H9 (cell line): ENCODE measurements at regions not wholly inside any gene's neighbourhood (a gene's known extent, or its start where the extent isn't known, plus 50 kb on each side); places are given as distances from the start of the nearest gene placed in this dataset.

Experiments
- DNase-seq: peaks from one replicate; pipeline ENCODE4 v3.0.0-alpha.2; 2017
- H2AFZ ChIP-seq: one replicate; pipeline ENCODE4 v1.6.1; 2013; ENCODE audit warnings: mild to moderate bottlenecking, low read length, control low read depth, moderate library complexity
- H2AK5ac ChIP-seq: 2 replicates; pipeline ENCODE4 v1.6.1; 2013; ENCODE audit warnings: low read length, control low read depth, mixed read lengths; ENCODE audit not compliant: insufficient read length
- H2BK120ac ChIP-seq: one replicate; pipeline ENCODE4 v1.6.1; 2013; ENCODE audit warnings: low read depth, mild to moderate bottlenecking, low read length, control low read depth, inconsistent platforms; ENCODE audit not compliant: poor library complexity, severe bottlenecking
- H2BK12ac ChIP-seq: 2 replicates; pipeline ENCODE4 v1.6.1; 2013; ENCODE audit warnings: low read length, control low read depth, mixed read lengths, low read depth; ENCODE audit not compliant: insufficient read length
- H2BK15ac ChIP-seq: 2 replicates; pipeline ENCODE4 v1.6.1; 2013; ENCODE audit warnings: low read depth, low read length, control low read depth
- H2BK20ac ChIP-seq: one replicate; pipeline ENCODE4 v1.6.1; 2013; ENCODE audit warnings: low read depth, mild to moderate bottlenecking, low read length, control low read depth, inconsistent platforms; ENCODE audit not compliant: poor library complexity, severe bottlenecking
- H2BK5ac ChIP-seq: 2 replicates; pipeline ENCODE4 v1.6.1; 2013; ENCODE audit warnings: low read length, control low read depth, mixed read lengths; ENCODE audit not compliant: insufficient read length
- H3K14ac ChIP-seq: 2 replicates; pipeline ENCODE4 v1.6.1; 2013; ENCODE audit warnings: low read length, control low read depth; ENCODE audit not compliant: insufficient read depth
- H3K18ac ChIP-seq: 2 replicates; pipeline ENCODE4 v1.6.1; 2013; ENCODE audit warnings: low read depth, mild to moderate bottlenecking, mixed read lengths, low read length, control low read depth; ENCODE audit not compliant: insufficient read length
- H3K23ac ChIP-seq: 2 replicates; pipeline ENCODE4 v1.6.1; 2013; ENCODE audit warnings: low read length, control low read depth, mixed read lengths, low read depth; ENCODE audit not compliant: insufficient read length
- H3K23me2 ChIP-seq: 2 replicates; pipeline ENCODE4 v1.6.1; 2013; ENCODE audit warnings: low read depth, mild to moderate bottlenecking, mixed read lengths, low read length, control low read depth; ENCODE audit not compliant: insufficient read length, poor library complexity, severe bottlenecking
- H3K27ac ChIP-seq: 2 replicates; pipeline ENCODE4 v1.5.1; 2013; ENCODE audit warnings: low read length, control low read depth, mixed read lengths, low read depth; ENCODE audit not compliant: insufficient read length
- H3K27me3 ChIP-seq: 2 replicates; pipeline ENCODE4 v1.6.1; 2013; ENCODE audit warnings: low read length, control low read depth, inconsistent platforms; ENCODE audit not compliant: insufficient read depth
- H3K4ac ChIP-seq: 2 replicates; pipeline ENCODE4 v1.6.1; 2013; ENCODE audit warnings: low read depth, mild to moderate bottlenecking, control low read depth, inconsistent platforms, low read length, moderate library complexity
- H3K4me1 ChIP-seq: 2 replicates; pipeline ENCODE4 v1.6.1; 2013; ENCODE audit warnings: low read length, control low read depth, inconsistent platforms; ENCODE audit not compliant: insufficient read depth
- H3K4me2 ChIP-seq: 2 replicates; pipeline ENCODE4 v1.6.1; 2013; ENCODE audit warnings: low read length, control low read depth, mixed read lengths; ENCODE audit not compliant: insufficient read length, insufficient read depth
- H3K56ac ChIP-seq: 2 replicates; pipeline ENCODE4 v1.6.1; 2013; ENCODE audit warnings: low read depth, mild to moderate bottlenecking, mixed read lengths, low read length, control low read depth; ENCODE audit not compliant: insufficient read length
- H3K79me1 ChIP-seq: 2 replicates; pipeline ENCODE4 v1.6.1; 2013; ENCODE audit warnings: low read depth, mild to moderate bottlenecking, moderate library complexity, low read length, control low read depth, inconsistent platforms; ENCODE audit not compliant: insufficient read depth, poor library complexity, severe bottlenecking
- H3K79me2 ChIP-seq: 2 replicates; pipeline ENCODE4 v1.6.1; 2013; ENCODE audit warnings: low read length, control low read depth, inconsistent platforms; ENCODE audit not compliant: insufficient read depth
- H3K9ac ChIP-seq: 2 replicates; pipeline ENCODE4 v1.6.1; 2013; ENCODE audit warnings: low read length, control low read depth, mixed read lengths; ENCODE audit not compliant: insufficient read length; ENCODE audit errors: extremely low read depth
- H3K9me3 ChIP-seq: one replicate; pipeline ENCODE4 v1.6.1; 2013; ENCODE audit warnings: low read depth, low read length, inconsistent platforms; ENCODE audit not compliant: control insufficient read depth
- H3T11ph ChIP-seq: one replicate; pipeline ENCODE4 v1.6.1; 2013; ENCODE audit warnings: mild to moderate bottlenecking, low read length, control low read depth, inconsistent platforms
- H4K20me1 ChIP-seq: one replicate; pipeline ENCODE4 v1.6.1; 2013; ENCODE audit not compliant: control insufficient read depth, insufficient read length, insufficient read depth
- H4K5ac ChIP-seq: 2 replicates; pipeline ENCODE4 v1.6.1; 2013; ENCODE audit warnings: low read depth, mild to moderate bottlenecking, mixed read lengths, low read length, control low read depth; ENCODE audit not compliant: insufficient read length
- H4K8ac ChIP-seq: replicated peaks from 2 replicates; pipeline ENCODE4 v1.6.1; 2013; ENCODE audit warnings: low read length, control low read depth, mixed read lengths, low read depth; ENCODE audit not compliant: insufficient read length
- H4K91ac ChIP-seq: 2 replicates; pipeline ENCODE4 v1.6.1; 2013; ENCODE audit warnings: low read depth, mild to moderate bottlenecking, moderate library complexity, mixed read lengths, low read length, control low read depth; ENCODE audit not compliant: insufficient read length
- H3K27ac Mint-ChIP-seq, 3 experiments: 2 replicates in 2 of 3; 3 replicates in 1 of 3; pipeline ENCODE4 v1.8.0; 2020 to 2021; ENCODE audit warnings: mixed read lengths in 3 of 3, mild to moderate bottlenecking in 1 of 3, moderate library complexity in 1 of 3
- H3K27me3 Mint-ChIP-seq: 2 replicates; pipeline ENCODE4 v1.8.0; 2021; ENCODE audit warnings: low read depth, mild to moderate bottlenecking, moderate library complexity, mixed read lengths
- H3K36me3 Mint-ChIP-seq, 3 experiments: 2 replicates in 2 of 3; 3 replicates in 1 of 3; pipeline ENCODE4 v1.8.0; 2020 to 2021; ENCODE audit warnings: low read depth in 3 of 3, mixed read lengths in 3 of 3; ENCODE audit not compliant: insufficient read depth in 1 of 3
- H3K4me1 Mint-ChIP-seq, 2 experiments: 2 replicates each; pipeline ENCODE4 v1.8.0; 2020; ENCODE audit warnings: mixed read lengths in 2 of 2
- H3K4me3 Mint-ChIP-seq, 2 experiments: 2 replicates in 1 of 2; 3 replicates in 1 of 2; pipeline ENCODE4 v1.8.0; 2020 to 2021; ENCODE audit warnings: mild to moderate bottlenecking in 2 of 2, mixed read lengths in 2 of 2, moderate library complexity in 1 of 2
- H3K9me3 Mint-ChIP-seq, 2 experiments: 2 replicates in 1 of 2; 3 replicates in 1 of 2; pipeline ENCODE4 v1.8.0; 2020; ENCODE audit warnings: mild to moderate bottlenecking in 2 of 2, mixed read lengths in 2 of 2, moderate library complexity in 1 of 2
- WGBS: extraction: QIAGEN DNeasy Blood & Tissue Kit; methylation state at CpG from one replicate; pipeline ENCODE4 v1.1.7; 2013; ENCODE audit warnings: missing lambda C conversion rate, low lambda C conversion rate, mixed read lengths; ENCODE audit not compliant: insufficient read length; ENCODE audit errors: extremely low coverage; 5-methylcytosine and 5-hydroxymethylcytosine counted together
- TF ChIP-seq, protein P1 (sequence below): fragments of 200-600 bp; sonication (generic); conservative IDR thresholded peaks from 3 replicates; pipeline ENCODE4 v1.8.0; 2021; ENCODE audit warnings: antibody characterized with exemption, mild to moderate bottlenecking

DNA sequence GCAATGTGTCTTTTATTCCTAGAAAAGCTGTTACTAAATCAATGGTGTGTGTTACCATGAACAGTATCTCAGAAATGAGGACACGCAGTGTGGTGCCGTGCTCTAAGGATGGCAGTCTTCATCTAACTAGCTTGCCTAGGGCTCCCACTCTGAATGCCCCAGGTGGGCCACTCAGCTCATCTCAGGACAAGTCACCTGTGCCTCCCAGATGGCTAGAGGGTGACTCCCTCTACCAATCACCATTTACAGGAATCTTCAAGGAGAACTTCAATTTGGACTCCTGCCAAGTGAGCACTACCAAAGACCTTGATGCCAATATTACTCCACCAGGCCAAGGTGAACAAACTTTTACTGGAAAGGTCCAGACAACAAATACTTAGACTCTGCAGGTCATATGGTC, 202.8 kb upstream of the FOXQ1 start:
- no peak overlapping the region for H3K4me2 ChIP-seq
- H3K56ac ChIP-seq, result no peak overlapping the region
- H3K18ac ChIP-seq, result no peak overlapping the region
- H3K9me3 Mint-ChIP-seq, result peaks cover 21 to 25% of the 10 kb centered on the region in 2 experiments
- no peak overlapping the region for H3K9ac ChIP-seq
- H3T11ph ChIP-seq, result no peak overlapping the region
- H3K14ac ChIP-seq, result no peak overlapping the region
- no peak overlapping the region for H2AFZ ChIP-seq
- H2BK12ac ChIP-seq, result no peak overlapping the region
- no peak overlapping the region for H4K91ac ChIP-seq
- DNase-seq, result no peak
- no peaks in the 10 kb centered on the region for H3K79me1 ChIP-seq
- no peak overlapping the region for H4K5ac ChIP-seq
- no peak overlapping the region for H3K23ac ChIP-seq
- H2BK15ac ChIP-seq, result no peak overlapping the region
- H2BK5ac ChIP-seq, result no peak overlapping the region
- no peak overlapping the region for H2AK5ac ChIP-seq
- H3K23me2 ChIP-seq, result no peaks in the 10 kb centered on the region
- no peak overlapping the region for H3K4ac ChIP-seq
- WGBS, result no CpG with 5 or more reads among the region's 2 CpGs
- H3K27me3 Mint-ChIP-seq, result peaks cover 87% of the 10 kb centered on the region
- H3K4me1 Mint-ChIP-seq, result peaks cover 17% of the 10 kb centered on the region in 2 experiments
- H3K27ac Mint-ChIP-seq, result peak overlapping the region in 1 of 3 experiments; percentile 59; a peak in 2 of 7 replicates
- no peaks in the 10 kb centered on the region for H3K9me3 ChIP-seq
- no peak overlapping the region for H2BK20ac ChIP-seq
- no peak overlapping the region for H3K27ac ChIP-seq
- H3K27me3 ChIP-seq, result peaks cover 32% of the 10 kb centered on the region
- no peak overlapping the region for H4K8ac ChIP-seq
- peaks cover 4% of the 10 kb centered on the region; the same call in 1 of the 2 replicates for H3K4me1 ChIP-seq
- H3K4me3 Mint-ChIP-seq, result no peak overlapping the region
- H2BK120ac ChIP-seq, result no peak overlapping the region
- H4K20me1 ChIP-seq, result no peaks in the 10 kb centered on the region
- H3K36me3 Mint-ChIP-seq, result peaks cover 0 to 21% (median 10%) of the 10 kb centered on the region in 3 experiments; a peak in 6 of 7 replicates
- TF ChIP-seq, protein P1, sequence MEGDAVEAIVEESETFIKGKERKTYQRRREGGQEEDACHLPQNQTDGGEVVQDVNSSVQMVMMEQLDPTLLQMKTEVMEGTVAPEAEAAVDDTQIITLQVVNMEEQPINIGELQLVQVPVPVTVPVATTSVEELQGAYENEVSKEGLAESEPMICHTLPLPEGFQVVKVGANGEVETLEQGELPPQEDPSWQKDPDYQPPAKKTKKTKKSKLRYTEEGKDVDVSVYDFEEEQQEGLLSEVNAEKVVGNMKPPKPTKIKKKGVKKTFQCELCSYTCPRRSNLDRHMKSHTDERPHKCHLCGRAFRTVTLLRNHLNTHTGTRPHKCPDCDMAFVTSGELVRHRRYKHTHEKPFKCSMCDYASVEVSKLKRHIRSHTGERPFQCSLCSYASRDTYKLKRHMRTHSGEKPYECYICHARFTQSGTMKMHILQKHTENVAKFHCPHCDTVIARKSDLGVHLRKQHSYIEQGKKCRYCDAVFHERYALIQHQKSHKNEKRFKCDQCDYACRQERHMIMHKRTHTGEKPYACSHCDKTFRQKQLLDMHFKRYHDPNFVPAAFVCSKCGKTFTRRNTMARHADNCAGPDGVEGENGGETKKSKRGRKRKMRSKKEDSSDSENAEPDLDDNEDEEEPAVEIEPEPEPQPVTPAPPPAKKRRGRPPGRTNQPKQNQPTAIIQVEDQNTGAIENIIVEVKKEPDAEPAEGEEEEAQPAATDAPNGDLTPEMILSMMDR, result no peak
- no peaks in the 10 kb centered on the region for H3K79me2 ChIP-seq
